Testis (tissue), 2 donors: ENCODE measurements at regions not wholly inside any gene's neighbourhood (a gene's known extent, or its start where the extent isn't known, plus 50 kb on each side); places are given as distances from the start of the nearest gene placed in this dataset.

Experiments used
- DNase-seq: peaks from one replicate; pipeline ENCODE4 v3.0.0-alpha.2; 2019
- H3K27ac ChIP-seq, 2 donors: fragments of 200-600 bp; sonication (generic); one replicate each; pipeline ENCODE4 v1.5.1; 2019
- H3K27me3 ChIP-seq: fragments of 200-600 bp; sonication (generic); one replicate; pipeline ENCODE4 v1.5.1; 2019
- H3K36me3 ChIP-seq: fragments of 200-600 bp; sonication (generic); one replicate; pipeline ENCODE4 v1.5.1; 2017; ENCODE audit warnings: low read depth; ENCODE audit errors: missing control alignments
- H3K4me1 ChIP-seq: fragments of 200-600 bp; sonication (generic); one replicate; pipeline ENCODE4 v1.5.1; 2019
- H3K4me3 ChIP-seq, 2 donors: fragments of 200-600 bp; sonication (generic); one replicate each; pipeline ENCODE4 v1.5.1; 2017 to 2019
- H3K9me3 ChIP-seq: fragments of 200-600 bp; sonication (generic); one replicate; pipeline ENCODE4 v1.5.1; 2017
- CTCF ChIP-seq, 3 experiments: fragments of 450-650 bp in 2 of 3; fragments of 200-600 bp in 1 of 3; sonication (generic) in 1 of 3; IDR thresholded peaks; one replicate each; pipeline ENCODE4 v1.5.1; 2016 to 2019; ENCODE audit warnings: antibody characterized with exemption in 3 of 3, mild to moderate bottlenecking in 2 of 3, moderate library complexity in 1 of 3
- POLR2A ChIP-seq: fragments of 450-650 bp; IDR thresholded peaks from one replicate; pipeline ENCODE4 v1.6.1; 2017; ENCODE audit warnings: antibody characterized with exemption, mild to moderate bottlenecking, moderate library complexity
- WGBS, 2 donors: methylation state at CpG; one replicate each; pipeline ENCODE4 v1.1.5; 2018; 5-methylcytosine and 5-hydroxymethylcytosine counted together
- intact Hi-C: fragments of 100-400 bp; cut with DNase I; formaldehyde crosslinking; loops from one replicate; pipeline ENCODE4 v1.15.1; 2023; ENCODE audit warnings: low total_unique reads

GRCh38 chr13:53200498-53201453 is 172.2 kb downstream of the OLFM4 start:
- Histone ChIP-seq H3K27ac (no peak overlapping the region), H3K36me3 (no peaks in the 10 kb centered on the region), H3K9me3 (no peaks in the 10 kb centered on the region), H3K4me3 (peak overlapping the region; percentile 41 to 56), H3K4me1 (no peaks in the 10 kb centered on the region), H3K27me3 (no peaks in the 10 kb centered on the region)
- DNase-seq, result peak; percentile 84
- TF ChIP-seq POLR2A (no peak), CTCF (IDR thresholded peaks at IDR 0.05) (peak; percentile 39 to 56 (median 52))
- 9% methylated on average over 100 of the region's 121 CpGs; no CpG with 5 or more reads in 1 of the 2 donors for WGBS, 2 donors
- intact Hi-C loops, result no loop called here

DNA sequence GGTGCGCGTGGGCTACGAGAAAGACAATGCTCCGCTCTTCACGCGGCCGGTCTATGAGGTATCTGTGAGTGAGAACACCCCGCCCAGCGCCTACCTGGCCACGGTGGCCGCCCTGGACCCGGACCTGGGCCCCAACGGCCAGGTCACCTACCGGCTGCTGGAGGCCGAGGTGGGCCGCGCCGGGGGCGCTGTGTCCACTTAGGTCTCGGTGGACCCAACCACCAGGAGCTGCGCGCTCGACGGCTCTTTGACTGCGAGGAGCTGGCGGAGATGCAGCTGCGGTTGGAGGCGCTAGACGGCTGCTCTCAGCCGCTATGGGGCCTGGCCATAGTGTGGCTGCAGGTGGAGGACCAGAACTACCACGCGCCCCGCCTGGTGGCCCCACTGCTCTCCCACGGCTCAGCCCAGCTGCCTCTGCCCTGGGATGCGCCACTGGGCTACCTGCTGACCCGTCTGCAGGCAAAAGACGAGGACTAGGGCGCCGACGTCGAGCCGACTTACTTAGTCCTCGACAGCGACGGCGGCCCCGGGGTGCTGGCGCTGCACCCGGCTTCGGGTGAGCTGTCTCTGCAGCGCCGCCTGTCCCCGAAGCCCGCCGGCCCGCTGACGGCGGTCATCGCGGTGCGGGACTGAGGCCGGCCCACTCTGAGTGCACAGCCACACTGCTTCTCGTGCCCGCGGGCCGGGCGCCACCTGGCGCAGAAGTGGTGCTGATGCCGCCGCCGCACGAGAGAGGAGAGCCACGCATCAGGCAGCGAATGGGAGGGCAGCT is 173.0 kb downstream of the OLFM4 start:
- no peaks in the 10 kb centered on the region for H3K9me3 ChIP-seq
- H3K4me3 ChIP-seq, result peak overlapping the region; percentile 41 to 56
- no peaks in the 10 kb centered on the region for H3K27me3 ChIP-seq
- WGBS, 2 donors, result 12 to 16% methylated on average over 20 to 65 of the region's 74 CpGs
- no peak overlapping the region for H3K27ac ChIP-seq
- peak; percentile 51 for DNase-seq
- no peaks in the 10 kb centered on the region for H3K36me3 ChIP-seq
- peak in 1 of 3 experiments; percentile 18 for TF ChIP-seq CTCF (IDR thresholded peaks at IDR 0.05)
- no peak for TF ChIP-seq POLR2A
- H3K4me1 ChIP-seq, result no peaks in the 10 kb centered on the region
- intact Hi-C loops, result no loop called here

GRCh38 chr13:53204598-53204997 is 176.0 kb downstream of the OLFM4 start:
- no peak for DNase-seq
- no peaks in the 10 kb centered on the region for H3K27me3 ChIP-seq
- H3K4me3 ChIP-seq, result no peak overlapping the region
- no peaks in the 10 kb centered on the region for H3K9me3 ChIP-seq
- H3K36me3 ChIP-seq, result no peaks in the 10 kb centered on the region
- intact Hi-C loops, result no loop called here
- WGBS, 2 donors, result 75 to 79% methylated on average over 4 of the region's 4 CpGs
- no peaks in the 10 kb centered on the region for H3K4me1 ChIP-seq
- no peak overlapping the region for H3K27ac ChIP-seq
- TF ChIP-seq CTCF (IDR thresholded peaks at IDR 0.05) (no peak), POLR2A (no peak)

GRCh38 chr13:53206455-53206854 is 177.8 kb downstream of the OLFM4 start:
- Histone ChIP-seq H3K4me1 (no peaks in the 10 kb centered on the region), H3K4me3 (no peak overlapping the region), H3K9me3 (no peaks in the 10 kb centered on the region), H3K27ac (no peak overlapping the region), H3K36me3 (no peaks in the 10 kb centered on the region), H3K27me3 (no peaks in the 10 kb centered on the region)
- 0 to 21% methylated on average over 1 of the region's 1 CpG for WGBS, 2 donors
- TF ChIP-seq CTCF (IDR thresholded peaks at IDR 0.05), result peak in 2 of 3 experiments; percentile 41 to 50
- no peak for TF ChIP-seq POLR2A
- intact Hi-C loops, result no loop called here
- no peak for DNase-seq
